ENCODE measurements at regions not wholly inside any gene's neighbourhood (a gene's known extent, or its start where the extent isn't known, plus 50 kb on each side); places are given as distances from the start of the nearest gene placed in this dataset.
"Not testable (repeated sequence)": the region's sequence is repeated elsewhere in the genome, so short reads cannot be mapped to it uniquely, and the experiment has no call there.

- TF ChIP-seq POLR2A (IDR thresholded peaks at IDR 0.05; ENCODE audit: low read length); GATA1 (IDR thresholded peaks at IDR 0.05; ENCODE audit: low read depth, low read length): not testable (repeated sequence)
Measured at GRCh38 chr3:156041216-156041841, 79.0 kb upstream of the KCNAB1 start.
